SK-N-SH (cell line): ENCODE measurements at regions not wholly inside any gene's neighbourhood (a gene's known extent, or its start where the extent isn't known, plus 50 kb on each side); places are given as distances from the start of the nearest gene placed in this dataset.

Experiments used
- CTCF ChIA-PET: fragments of 300-600, 350-600 bp; formaldehyde crosslinking; extraction: SDS; loops from one replicate; lab custom pipeline; 2021; lab: Yijun Ruan, JAX
- POLR2A ChIA-PET: fragments of 350-600 bp; sonication (Branson Sonifier 250); formaldehyde crosslinking; extraction: SDS; loops from one replicate; lab custom pipeline; 2020; ENCODE audit warnings: antibody characterized with exemption, inconsistent platforms; lab: Yijun Ruan, JAX
- DNase-seq: peaks from one replicate; pipeline ENCODE4 v3.0.0; 2012
- H2AFZ ChIP-seq: fragments of 200-600 bp; sonication (generic); 2 replicates; pipeline ENCODE4 v1.8.1; 2016; ENCODE audit warnings: antibody characterized with exemption, mild to moderate bottlenecking, low read depth
- H3F3A ChIP-seq: fragments of 200-600 bp; sonication (generic); replicated peaks from 2 replicates; pipeline ENCODE3; 2016; ENCODE audit warnings: antibody characterized with exemption, mild to moderate bottlenecking; ENCODE audit not compliant: insufficient read depth
- H3K27ac ChIP-seq, 2 experiments: fragments of 200-500 bp in 1 of 2; fragments of 200-600 bp in 1 of 2; sonication (Bioruptor generic) in 1 of 2; sonication (generic), shearing (Covaris generic) in 1 of 2; 2 replicates each; pipeline versions ENCODE4 v1.5.1 to v1.6.1; 2014 to 2016; ENCODE audit warnings: low read depth in 2 of 2, inconsistent platforms in 1 of 2, low read length in 1 of 2, mild to moderate bottlenecking in 1 of 2, mixed read lengths in 1 of 2
- H3K27me3 ChIP-seq: fragments of 200-600 bp; sonication (generic), shearing (Covaris generic); 2 replicates; pipeline ENCODE4 v1.6.1; 2016; ENCODE audit warnings: mixed run types; ENCODE audit not compliant: insufficient read depth
- H3K36me3 ChIP-seq, 2 experiments: fragments of 200-500 bp in 1 of 2; fragments of 200-600 bp in 1 of 2; sonication (Bioruptor generic) in 1 of 2; sonication (generic) in 1 of 2; replicated peaks in 1 of 2; 2 replicates each; pipeline versions ENCODE3 to v1.5.1; 2014 to 2016; ENCODE audit warnings: low read length in 1 of 2, mild to moderate bottlenecking in 1 of 2; ENCODE audit not compliant: insufficient read depth in 2 of 2, control insufficient read depth in 1 of 2
- H3K4me1 ChIP-seq, 2 experiments: fragments of 200-500 bp in 1 of 2; fragments of 200-600 bp in 1 of 2; sonication (Bioruptor generic) in 1 of 2; sonication (generic), shearing (Covaris generic) in 1 of 2; 2 replicates each; pipeline versions ENCODE4 v1.5.1 to v1.6.1; 2014 to 2016; ENCODE audit warnings: low read depth in 1 of 2, low read length in 1 of 2, mixed run types in 1 of 2; ENCODE audit not compliant: insufficient read depth in 2 of 2, control insufficient read depth in 1 of 2
- H3K4me2 ChIP-seq: fragments of 200-600 bp; sonication (generic), shearing (Covaris generic); 2 replicates; pipeline ENCODE4 v1.6.1; 2017; ENCODE audit warnings: mixed run types
- H3K4me3 ChIP-seq, 2 experiments: fragments of 200-500 bp in 1 of 2; fragments of 200-600 bp in 1 of 2; sonication (Bioruptor generic) in 1 of 2; sonication (generic), shearing (Covaris generic) in 1 of 2; 2 replicates each; pipeline versions ENCODE4 v1.5.1 to v1.8.1; 2014 to 2016; ENCODE audit warnings: low read depth in 2 of 2, inconsistent platforms in 1 of 2, low read length in 1 of 2, mild to moderate bottlenecking in 1 of 2, mixed read lengths in 1 of 2, moderate library complexity in 1 of 2
- H3K79me2 ChIP-seq: fragments of 200-600 bp; sonication (generic); 2 replicates; pipeline ENCODE4 v1.8.1; 2017; ENCODE audit warnings: mild to moderate bottlenecking; ENCODE audit not compliant: insufficient read depth
- H3K9ac ChIP-seq: fragments of 200-600 bp; sonication (generic); 2 replicates; pipeline ENCODE4 v1.6.1; 2017; ENCODE audit warnings: mixed run types
- H3K9me2 ChIP-seq: fragments of 200-600 bp; sonication (generic); 2 replicates; pipeline ENCODE4 v1.6.1; 2017; ENCODE audit warnings: mixed run types
- H3K9me3 ChIP-seq: fragments of 200-600 bp; sonication (generic); 2 replicates; pipeline ENCODE4 v1.6.1; 2017; ENCODE audit warnings: mixed run types, mild to moderate bottlenecking, moderate library complexity
- H4K20me1 ChIP-seq: fragments of 200-600 bp; sonication (generic); 2 replicates; pipeline ENCODE4 v1.6.1; 2017; ENCODE audit warnings: mild to moderate bottlenecking, mixed run types; ENCODE audit not compliant: insufficient read depth
- EP300 ChIP-seq, 2 experiments: IDR thresholded peaks; 2 replicates each; pipeline versions ENCODE4 v1.4.0 to v1.6.1; 2012; ENCODE audit warnings: borderline replicate concordance in 1 of 2, low read depth in 1 of 2, low read length in 1 of 2
- EZH2phosphoT487 ChIP-seq: fragments of 200-600 bp; sonication (generic); IDR thresholded peaks from 2 replicates; pipeline ENCODE4 v1.6.1; 2017; ENCODE audit warnings: low read depth, mixed run types, mild to moderate bottlenecking, antibody characterized with exemption, moderate library complexity, borderline replicate concordance
- FOSL2 ChIP-seq: IDR thresholded peaks from 2 replicates; pipeline ENCODE4 v1.4.0; 2012; ENCODE audit warnings: low read depth, mild to moderate bottlenecking, moderate library complexity, borderline replicate concordance
- FOXM1 ChIP-seq: IDR thresholded peaks from 2 replicates; pipeline ENCODE4 v1.4.0; 2012; ENCODE audit warnings: low read depth, mild to moderate bottlenecking
- GABPA ChIP-seq: IDR thresholded peaks from 2 replicates; pipeline ENCODE4 v1.4.0; 2012; ENCODE audit warnings: low read depth, mild to moderate bottlenecking
- GATA2 ChIP-seq: sonication (generic); formaldehyde crosslinking; IDR thresholded peaks from 2 replicates; pipeline ENCODE4 v1.5.0; 2020; ENCODE audit warnings: mild to moderate bottlenecking, missing genetic modification reagents
- RAD21 ChIP-seq: IDR thresholded peaks from 2 replicates; pipeline ENCODE4 v1.6.1; 2012; ENCODE audit warnings: mild to moderate bottlenecking, low read length
- RCOR1 ChIP-seq: fragments of 150-350 bp; IDR thresholded peaks from 2 replicates; pipeline ENCODE4 v1.6.1; 2017; ENCODE audit warnings: antibody characterized with exemption, low read length
- RFX5 ChIP-seq: IDR thresholded peaks from 2 replicates; pipeline ENCODE4 v1.6.1; 2012; ENCODE audit warnings: mild to moderate bottlenecking, improper control_type of control experiment, low read length
- SMC3 ChIP-seq: IDR thresholded peaks from 2 replicates; pipeline ENCODE4 v1.6.1; 2012; ENCODE audit warnings: low read depth, low read length, improper control_type of control experiment
- TEAD4 ChIP-seq: IDR thresholded peaks from 2 replicates; pipeline ENCODE4 v1.4.0; 2012; ENCODE audit warnings: mild to moderate bottlenecking, borderline replicate concordance; ENCODE audit not compliant: insufficient read depth
- WGBS: methylation state at CpG from one replicate; pipeline ENCODE4 v1.1.6; 2017; ENCODE audit warnings: low lambda C conversion rate; 5-methylcytosine and 5-hydroxymethylcytosine counted together
- TF ChIP-seq, protein P1 (sequence below): fragments of 200-600 bp; sonication (generic); IDR thresholded peaks from 2 replicates; pipeline ENCODE4 v1.6.1; 2017; ENCODE audit warnings: antibody characterized with exemption, mild to moderate bottlenecking, moderate library complexity
- TF ChIP-seq, protein P2 (sequence below): IDR thresholded peaks from 2 replicates; pipeline ENCODE4 v1.4.0; 2012; ENCODE audit warnings: low read depth, borderline replicate concordance
- TF ChIP-seq, protein P3 (sequence below): IDR thresholded peaks from 2 replicates; pipeline ENCODE4 v1.4.0; 2012; ENCODE audit warnings: low read depth
- TF ChIP-seq, protein P4 (sequence below): fragments of 150-350 bp; IDR thresholded peaks from 2 replicates; pipeline ENCODE4 v1.6.1; 2017; ENCODE audit warnings: antibody characterized with exemption, low read length, low read depth, borderline replicate concordance

DNA sequence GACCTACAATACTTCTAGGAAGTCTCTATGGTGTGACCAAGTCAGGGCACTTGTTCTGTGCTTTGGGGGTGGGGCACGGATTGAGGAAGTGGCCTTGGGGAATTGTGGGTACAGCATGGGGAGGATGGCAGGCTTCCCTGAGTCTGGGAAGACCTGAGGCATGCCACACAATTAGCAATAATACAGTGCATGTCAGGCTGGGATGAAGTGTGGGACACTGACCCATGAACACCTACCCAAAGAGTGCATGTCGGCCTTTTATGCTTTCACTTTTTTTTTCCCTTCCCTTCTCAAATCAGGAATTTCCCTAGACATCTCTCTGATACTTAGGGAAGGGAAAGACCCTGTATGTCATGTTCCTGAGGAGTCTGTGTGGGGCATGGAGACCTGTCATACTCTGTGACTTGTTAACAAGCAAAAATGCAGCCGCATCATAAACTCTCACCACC is 146.4 kb downstream of the PALM2AKAP2 start:
- H3K27me3 ChIP-seq = no peaks in the 10 kb centered on the region
- no peaks in the 10 kb centered on the region for H3K4me1 ChIP-seq
- CTCF ChIA-PET = interaction anchor here (1.0 kb wide), 1 partner anchor 10 kb away, joined by 3 read pairs; no protein-coding TSS in a partner anchor
- no peak for TF ChIP-seq RFX5
- no peak for TF ChIP-seq RCOR1
- TF ChIP-seq RAD21 = no peak
- TF ChIP-seq, protein P1, sequence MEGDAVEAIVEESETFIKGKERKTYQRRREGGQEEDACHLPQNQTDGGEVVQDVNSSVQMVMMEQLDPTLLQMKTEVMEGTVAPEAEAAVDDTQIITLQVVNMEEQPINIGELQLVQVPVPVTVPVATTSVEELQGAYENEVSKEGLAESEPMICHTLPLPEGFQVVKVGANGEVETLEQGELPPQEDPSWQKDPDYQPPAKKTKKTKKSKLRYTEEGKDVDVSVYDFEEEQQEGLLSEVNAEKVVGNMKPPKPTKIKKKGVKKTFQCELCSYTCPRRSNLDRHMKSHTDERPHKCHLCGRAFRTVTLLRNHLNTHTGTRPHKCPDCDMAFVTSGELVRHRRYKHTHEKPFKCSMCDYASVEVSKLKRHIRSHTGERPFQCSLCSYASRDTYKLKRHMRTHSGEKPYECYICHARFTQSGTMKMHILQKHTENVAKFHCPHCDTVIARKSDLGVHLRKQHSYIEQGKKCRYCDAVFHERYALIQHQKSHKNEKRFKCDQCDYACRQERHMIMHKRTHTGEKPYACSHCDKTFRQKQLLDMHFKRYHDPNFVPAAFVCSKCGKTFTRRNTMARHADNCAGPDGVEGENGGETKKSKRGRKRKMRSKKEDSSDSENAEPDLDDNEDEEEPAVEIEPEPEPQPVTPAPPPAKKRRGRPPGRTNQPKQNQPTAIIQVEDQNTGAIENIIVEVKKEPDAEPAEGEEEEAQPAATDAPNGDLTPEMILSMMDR = no peak
- no peak for TF ChIP-seq SMC3
- TF ChIP-seq GATA2 = no peak
- TF ChIP-seq, protein P2, sequence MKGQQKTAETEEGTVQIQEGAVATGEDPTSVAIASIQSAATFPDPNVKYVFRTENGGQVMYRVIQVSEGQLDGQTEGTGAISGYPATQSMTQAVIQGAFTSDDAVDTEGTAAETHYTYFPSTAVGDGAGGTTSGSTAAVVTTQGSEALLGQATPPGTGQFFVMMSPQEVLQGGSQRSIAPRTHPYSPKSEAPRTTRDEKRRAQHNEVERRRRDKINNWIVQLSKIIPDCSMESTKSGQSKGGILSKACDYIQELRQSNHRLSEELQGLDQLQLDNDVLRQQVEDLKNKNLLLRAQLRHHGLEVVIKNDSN = no peak
- no peak for TF ChIP-seq FOSL2
- no peak for TF ChIP-seq FOXM1
- TF ChIP-seq, protein P3, sequence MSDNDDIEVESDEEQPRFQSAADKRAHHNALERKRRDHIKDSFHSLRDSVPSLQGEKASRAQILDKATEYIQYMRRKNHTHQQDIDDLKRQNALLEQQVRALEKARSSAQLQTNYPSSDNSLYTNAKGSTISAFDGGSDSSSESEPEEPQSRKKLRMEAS = no peak
- TF ChIP-seq, protein P4, sequence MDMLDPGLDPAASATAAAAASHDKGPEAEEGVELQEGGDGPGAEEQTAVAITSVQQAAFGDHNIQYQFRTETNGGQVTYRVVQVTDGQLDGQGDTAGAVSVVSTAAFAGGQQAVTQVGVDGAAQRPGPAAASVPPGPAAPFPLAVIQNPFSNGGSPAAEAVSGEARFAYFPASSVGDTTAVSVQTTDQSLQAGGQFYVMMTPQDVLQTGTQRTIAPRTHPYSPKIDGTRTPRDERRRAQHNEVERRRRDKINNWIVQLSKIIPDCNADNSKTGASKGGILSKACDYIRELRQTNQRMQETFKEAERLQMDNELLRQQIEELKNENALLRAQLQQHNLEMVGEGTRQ = no peak
- TF ChIP-seq EP300 (IDR thresholded peaks at IDR 0.05; ENCODE audit: borderline replicate concordance in 1 of 2, low read depth in 1 of 2, low read length in 1 of 2) = no peak
- TF ChIP-seq GABPA = no peak
- TF ChIP-seq TEAD4 = no peak
- TF ChIP-seq EZH2phosphoT487 = no peak
- no peaks in the 10 kb centered on the region for H3K9me3 ChIP-seq
- H3K36me3 ChIP-seq = peaks cover 0 to 37% of the 10 kb centered on the region in 2 experiments
- no peak overlapping the region for H3K4me2 ChIP-seq
- 64% methylated on average over 3 of the region's 3 CpGs for WGBS
- DNase-seq = no peak
- POLR2A ChIA-PET = no interaction called here
- no peaks in the 10 kb centered on the region for H3F3A ChIP-seq
- no peak overlapping the region for H3K4me3 ChIP-seq
- H3K27ac ChIP-seq = peak overlapping the region in 1 of 2 experiments; percentile 2; a peak in 1 of 4 replicates
- H3K9me2 ChIP-seq = no peaks in the 10 kb centered on the region
- no peak overlapping the region for H2AFZ ChIP-seq
- no peaks in the 10 kb centered on the region for H4K20me1 ChIP-seq
- H3K9ac ChIP-seq = no peak overlapping the region
- H3K79me2 ChIP-seq = peaks cover 3% of the 10 kb centered on the region; the same call in 1 of the 2 replicates
